Renal pelvis (tissue), 1 donor: ENCODE measurements at regions not wholly inside any gene's neighbourhood (a gene's known extent, or its start where the extent isn't known, plus 50 kb on each side); places are given as distances from the start of the nearest gene placed in this dataset.
A peak's percentile ranks its signal among the peaks of the same experiment; 100 is the strongest.

Experiments
- DNase-seq: peaks from one replicate; pipeline ENCODE4 v3.0.0-alpha.2; 2013

DNA sequence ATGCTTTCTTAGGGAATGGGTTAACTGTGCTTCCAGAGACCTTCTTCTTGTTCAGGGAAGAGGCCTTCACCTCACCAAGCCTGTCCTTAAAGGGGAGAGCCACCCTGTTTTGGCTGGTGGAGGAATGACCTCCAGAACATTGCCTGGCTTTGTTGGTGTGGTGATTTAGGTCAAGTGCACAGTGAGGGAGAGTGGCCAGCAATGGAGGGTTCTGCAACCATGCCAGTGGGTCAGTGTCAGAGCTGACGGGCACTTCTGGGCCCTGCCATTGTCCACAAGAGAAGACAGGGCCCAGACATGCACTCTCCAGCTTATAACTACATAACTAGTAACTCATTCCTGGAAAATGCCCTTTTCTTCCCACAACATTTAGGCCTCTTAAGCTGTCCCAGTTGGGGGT lies 238.5 kb upstream of the AKR1E2 start:
- DNase-seq, result no peak

DNA sequence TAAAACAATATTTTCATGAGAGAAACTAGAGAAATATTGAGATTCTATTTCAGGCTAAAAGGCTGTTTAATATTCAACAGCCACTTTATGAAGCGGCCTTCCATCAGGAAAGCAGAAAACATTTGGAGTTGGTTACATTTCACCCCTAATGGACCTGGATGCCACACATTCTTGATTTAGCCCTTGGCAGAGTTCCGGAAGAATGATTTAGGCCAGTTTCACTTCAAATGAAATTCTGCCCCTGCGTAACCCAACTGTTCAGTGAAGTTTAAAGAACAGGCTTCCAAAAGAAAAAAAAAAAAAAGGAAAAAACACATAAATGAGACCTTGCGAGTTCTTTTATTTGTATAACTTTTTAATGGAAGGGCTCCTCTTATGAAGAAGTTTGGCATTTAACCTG lies 239.2 kb upstream of the AKR1E2 start:
- peak; percentile 76 for DNase-seq

DNA sequence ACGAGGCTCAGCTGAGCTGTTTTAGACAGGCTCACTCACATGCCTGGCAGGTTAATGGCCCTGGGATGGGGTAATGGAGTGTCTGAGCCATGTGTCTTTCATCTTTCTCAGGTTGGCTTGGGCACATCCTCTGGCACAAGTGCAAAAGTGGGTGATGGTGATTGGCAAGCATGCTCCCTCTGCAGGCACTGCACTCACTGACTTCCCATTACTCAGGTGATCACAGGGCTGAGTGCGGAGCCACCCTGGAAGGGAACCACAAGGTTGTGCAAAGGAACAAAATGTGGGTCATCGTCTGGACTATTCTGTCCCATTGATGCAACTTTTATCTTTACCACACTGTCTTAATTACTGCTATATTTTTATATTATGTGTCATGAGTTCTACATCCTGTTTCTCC lies 244.1 kb upstream of the AKR1E2 start:
- no peak for DNase-seq

DNA sequence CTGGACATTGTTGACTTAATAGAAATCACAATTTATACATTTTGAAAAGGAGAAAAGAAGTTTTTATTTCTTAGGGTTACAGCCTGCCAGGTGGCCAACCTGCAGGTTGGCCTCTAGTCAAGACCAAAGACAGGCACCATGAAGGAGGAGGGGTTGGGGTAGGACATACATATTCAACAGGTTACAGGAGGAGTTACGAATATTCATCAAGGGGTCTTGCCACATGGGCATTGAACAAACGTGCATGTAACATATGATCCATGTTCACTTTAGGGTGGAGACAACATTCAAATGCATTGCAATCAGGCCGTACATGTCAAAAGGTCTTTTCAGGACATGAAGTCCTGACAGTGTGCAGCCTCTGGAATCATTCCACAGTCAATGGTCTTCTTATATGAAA lies 246.2 kb upstream of the AKR1E2 start:
- DNase-seq, result no peak

DNA sequence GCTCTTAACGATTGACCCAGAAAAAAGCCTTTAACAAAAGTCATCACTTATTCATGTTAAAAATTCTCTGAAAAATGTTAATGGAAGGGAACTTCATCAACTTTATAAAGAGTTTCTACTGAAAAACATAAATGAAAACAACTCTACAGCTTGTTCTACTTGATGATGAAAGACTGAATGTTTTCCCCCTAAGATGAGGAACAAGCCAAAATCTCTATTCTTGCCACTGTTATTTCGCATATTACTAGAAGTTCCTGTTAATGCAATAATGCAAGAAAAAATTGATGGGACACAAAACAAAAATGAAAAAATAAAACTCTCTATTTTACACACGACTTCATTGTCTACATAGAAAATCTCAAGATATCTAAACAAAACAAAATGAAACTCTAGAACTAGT lies 249.8 kb upstream of the AKR1E2 start:
- DNase-seq, result no peak

DNA sequence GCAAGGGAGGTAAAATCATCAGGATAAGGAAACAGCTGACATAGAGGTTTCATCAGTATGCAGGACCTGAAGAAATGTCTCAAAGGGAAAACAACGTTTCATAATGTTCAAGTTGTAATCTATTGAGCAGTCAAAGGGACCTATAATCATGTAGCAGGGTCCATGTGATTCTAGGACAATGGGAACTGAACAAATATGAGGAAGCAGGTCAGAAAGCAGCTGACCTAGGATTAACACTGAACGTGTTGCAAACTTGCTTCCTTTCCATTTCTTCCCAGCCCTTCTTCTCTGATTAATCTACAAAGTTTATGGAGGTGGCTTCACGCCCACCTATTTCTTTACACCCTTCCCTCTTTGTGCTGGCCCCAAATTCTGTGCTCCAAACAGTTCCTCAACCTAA lies 256.9 kb upstream of the AKR1E2 start:
- no peak for DNase-seq

DNA sequence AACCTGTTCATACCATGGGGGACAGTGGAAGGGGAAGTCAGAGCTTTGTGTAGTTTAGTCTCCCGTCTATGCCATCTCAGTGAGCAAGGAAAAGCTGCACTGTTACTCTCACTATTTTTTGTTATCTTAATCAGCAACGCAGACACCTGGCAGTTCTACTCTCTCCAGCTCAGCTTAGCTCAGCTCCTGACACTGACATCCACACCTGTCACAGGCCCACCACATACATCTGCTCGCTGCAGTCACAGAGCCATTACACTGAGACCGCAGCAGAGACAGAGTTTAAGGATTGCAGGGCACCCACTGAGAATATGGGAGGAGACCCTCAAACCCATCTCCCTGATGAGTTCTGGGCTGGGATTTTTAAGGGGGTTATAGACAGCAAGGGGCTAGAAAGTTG lies 257.3 kb upstream of the AKR1E2 start:
- no peak for DNase-seq

DNA sequence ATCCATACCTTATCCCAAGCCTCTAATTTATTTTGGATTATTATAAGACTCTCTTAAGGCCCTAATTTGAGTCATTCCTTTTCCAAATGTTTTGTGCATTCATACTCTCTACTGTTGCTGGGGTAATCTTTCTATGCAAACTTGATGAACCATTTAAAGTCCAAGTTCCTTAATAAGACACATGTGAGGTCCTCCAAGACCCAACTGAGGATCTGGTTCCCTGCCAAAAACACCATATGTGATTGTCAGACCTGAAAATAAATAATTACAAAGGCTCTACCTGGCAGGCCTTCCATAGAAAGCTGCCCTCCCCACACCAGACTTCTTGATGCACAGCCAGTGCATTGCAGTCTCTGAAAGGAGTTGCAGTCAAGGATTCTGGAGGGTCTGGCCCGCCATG lies 257.9 kb upstream of the AKR1E2 start:
- DNase-seq, result no peak

DNA sequence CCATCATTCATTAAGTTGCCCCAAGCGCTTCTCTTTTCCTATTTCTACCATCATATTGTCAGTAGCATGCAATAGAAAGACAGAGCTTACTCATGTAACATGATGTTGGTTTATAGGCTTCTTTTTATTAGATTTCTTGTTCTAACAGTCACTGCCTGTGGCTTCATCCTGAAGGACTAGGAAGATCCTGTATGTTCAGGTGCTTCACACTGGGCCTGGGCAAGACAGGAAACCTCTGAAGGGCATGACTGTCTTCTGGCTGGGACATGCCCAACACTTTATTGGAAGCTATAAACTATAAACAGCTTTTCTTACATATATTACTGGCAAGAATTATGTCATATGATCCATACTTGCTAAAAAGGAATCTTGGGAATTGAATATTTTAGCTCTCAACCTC lies 258.4 kb upstream of the AKR1E2 start:
- DNase-seq, result no peak

DNA sequence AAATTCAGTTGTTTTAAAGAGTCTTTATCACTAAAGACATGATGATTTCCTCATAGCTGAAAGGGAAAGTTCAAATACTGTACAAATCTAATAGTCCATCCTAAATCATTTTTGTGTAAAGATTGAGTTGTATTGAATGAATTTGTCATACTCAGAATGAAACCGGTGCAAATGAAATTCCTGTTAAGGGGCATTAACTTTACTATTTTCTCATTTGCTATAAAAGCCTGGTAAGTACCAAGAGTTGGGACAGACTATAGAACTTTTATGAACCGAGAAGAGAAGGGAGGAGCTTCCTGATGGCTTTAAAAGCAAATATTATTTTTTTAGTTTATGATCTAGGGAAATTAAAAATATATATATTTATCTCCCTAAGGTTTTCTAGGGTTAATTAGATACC lies 260.0 kb upstream of the AKR1E2 start:
- DNase-seq, result peak; percentile 16

DNA sequence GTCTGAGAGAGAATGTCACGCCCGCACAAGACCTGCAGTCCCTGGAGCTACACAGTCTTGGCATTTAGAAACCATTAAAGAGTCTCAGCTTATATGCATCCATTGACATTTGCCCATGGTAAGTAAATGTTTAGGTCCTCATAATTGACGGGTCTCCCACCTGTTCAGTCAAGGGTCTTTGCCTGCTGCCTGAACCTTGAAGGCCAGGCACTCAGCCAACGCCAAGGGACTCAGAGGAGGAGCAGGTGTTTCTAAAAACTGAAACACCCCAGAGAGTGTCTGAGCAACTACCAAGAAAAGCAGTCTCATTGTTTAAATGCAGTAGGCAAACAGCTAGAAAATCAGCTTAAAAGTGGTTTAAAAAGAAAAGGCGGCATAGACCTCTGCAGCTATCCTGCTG lies 264.7 kb upstream of the AKR1E2 start:
- no peak for DNase-seq

DNA sequence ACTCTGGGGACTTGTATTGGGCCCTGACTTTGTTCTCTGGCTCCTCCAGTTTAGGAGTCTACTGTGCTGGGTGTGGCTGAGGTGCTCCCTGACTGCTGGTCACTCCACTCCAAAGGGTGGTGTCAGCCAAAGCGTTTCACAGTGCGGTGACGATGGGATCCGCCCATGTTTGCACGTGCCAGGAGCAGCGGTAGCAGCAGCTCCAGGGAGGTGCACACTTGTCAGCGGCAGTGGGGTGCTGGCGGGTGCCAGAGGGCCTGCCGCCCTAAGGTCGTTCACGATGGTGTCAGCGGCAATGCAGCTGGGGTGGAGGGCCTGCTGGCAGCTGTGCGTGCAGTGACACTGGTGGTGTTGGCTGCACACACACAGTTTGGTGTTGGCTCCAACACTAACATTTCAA lies 268.5 kb upstream of the AKR1E2 start:
- no peak for DNase-seq

DNA sequence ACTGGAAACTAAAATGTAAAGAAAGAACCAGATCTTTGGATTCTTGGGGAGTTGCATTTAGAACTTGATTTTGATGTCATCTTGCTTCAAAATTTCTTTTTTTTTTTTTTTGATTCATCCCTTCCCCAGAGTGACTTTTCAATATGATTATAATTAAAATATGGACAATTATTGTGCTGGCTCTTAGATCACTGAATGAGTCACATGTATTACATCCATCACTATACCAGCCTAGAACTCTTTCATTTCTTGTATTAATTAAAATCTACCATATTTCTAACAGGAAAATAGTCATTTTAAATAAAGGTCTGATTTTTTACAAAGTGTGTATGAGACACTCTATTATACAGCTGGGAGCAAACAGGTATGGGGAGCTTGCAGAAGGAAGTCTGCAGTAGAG lies 269.5 kb upstream of the AKR1E2 start:
- no peak for DNase-seq

DNA sequence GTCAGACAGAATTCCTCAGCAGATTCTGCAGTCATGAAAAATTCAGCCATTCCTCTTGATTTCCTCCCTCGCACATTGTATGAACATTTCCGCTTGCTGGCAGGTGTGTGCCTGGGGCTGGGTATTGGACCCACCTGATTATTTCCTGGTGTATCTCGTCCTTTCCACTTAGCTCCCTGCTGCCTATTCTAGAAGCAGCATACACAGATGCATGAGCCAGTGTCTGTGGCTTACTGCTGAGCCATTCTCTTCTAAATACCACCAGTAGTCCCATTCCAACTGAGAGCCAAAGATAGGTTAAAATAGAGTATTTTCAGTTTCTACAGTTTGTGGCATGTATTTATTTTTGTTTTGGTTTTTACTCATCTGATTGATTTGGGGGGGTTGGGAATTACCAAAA lies 270.1 kb upstream of the AKR1E2 start:
- no peak for DNase-seq

DNA sequence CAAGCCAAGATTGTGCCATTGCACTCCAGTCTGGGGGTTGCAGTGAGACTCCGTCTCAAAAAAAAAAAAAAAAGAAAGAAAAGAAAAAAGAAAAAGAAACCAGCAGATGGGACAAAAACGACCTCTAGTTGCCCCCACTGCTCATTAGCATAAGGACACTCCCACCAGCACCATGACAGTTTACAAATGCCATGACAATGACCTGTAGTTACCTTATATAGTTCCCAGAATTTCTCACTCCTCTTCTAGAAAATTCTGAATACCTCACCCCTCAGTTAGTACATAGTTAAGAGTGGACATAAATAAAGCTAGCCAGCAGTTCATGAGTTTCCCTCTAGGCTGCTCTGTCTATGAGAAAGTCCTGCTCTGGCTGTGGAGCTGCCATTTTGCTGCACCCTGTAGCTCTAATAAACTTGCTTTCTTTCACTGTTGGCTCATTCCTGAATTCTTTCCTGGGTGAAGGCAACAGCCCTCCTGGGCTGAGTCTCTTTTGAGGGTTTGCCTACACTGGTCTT lies 276.8 kb upstream of the AKR1E2 start:
- no peak for DNase-seq

DNA sequence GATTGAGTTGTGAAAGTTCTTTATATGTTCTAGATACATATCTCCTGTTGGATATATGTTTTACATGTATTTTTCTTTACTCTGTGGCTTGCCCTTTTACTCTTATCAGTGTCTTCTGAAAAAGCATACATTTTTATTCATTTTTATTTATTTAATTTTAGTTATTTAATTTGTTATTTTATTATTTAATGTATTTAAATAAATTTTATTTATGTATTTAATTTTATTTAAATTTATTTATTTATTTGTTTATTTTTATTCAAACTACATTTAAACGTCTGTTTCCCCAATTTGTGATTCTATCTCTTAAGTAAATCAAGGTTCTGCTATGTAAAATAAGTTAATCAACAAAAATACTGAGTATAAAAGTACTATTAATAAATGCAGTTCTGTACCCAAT lies 279.1 kb upstream of the AKR1E2 start:
- no peak for DNase-seq

DNA sequence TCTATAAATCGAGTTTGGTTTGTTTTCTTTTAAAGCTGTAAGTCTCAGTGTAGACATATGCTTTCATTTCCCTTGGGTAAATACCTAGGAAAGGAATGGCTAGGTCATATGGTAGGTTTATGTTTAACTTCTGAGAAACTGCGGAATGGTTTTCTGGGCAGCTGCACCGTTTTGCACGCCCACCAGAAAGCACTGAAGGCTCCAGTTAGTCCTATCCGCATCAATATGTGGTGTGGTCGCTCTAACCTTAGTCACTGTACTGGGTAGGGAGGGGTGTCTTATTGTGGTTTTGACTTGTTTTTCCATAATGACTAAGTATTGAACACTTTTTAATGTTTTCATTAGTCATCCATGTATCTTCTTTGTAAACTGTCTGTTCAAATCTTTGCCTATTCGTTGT lies 279.5 kb upstream of the AKR1E2 start:
- no peak for DNase-seq

DNA sequence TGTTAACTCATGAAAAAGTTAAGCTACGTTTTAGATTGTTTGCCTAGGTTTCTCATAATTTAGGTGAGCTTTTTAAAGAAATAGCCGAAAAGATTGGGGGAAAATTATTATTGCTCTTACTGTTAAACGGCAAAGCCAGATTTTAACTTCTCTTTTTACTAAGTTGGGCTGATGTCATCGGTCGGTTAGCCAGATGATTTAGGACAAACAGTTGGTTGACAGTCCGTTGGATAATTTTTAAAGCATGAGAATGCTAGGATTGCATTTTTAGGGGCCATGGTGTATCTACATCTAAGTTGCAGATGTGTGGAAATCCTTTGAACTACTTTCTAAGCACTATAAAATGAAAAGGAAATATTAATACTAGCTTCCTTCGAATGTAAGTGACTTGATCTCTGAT lies 280.9 kb upstream of the AKR1E2 start:
- DNase-seq, result no peak

DNA sequence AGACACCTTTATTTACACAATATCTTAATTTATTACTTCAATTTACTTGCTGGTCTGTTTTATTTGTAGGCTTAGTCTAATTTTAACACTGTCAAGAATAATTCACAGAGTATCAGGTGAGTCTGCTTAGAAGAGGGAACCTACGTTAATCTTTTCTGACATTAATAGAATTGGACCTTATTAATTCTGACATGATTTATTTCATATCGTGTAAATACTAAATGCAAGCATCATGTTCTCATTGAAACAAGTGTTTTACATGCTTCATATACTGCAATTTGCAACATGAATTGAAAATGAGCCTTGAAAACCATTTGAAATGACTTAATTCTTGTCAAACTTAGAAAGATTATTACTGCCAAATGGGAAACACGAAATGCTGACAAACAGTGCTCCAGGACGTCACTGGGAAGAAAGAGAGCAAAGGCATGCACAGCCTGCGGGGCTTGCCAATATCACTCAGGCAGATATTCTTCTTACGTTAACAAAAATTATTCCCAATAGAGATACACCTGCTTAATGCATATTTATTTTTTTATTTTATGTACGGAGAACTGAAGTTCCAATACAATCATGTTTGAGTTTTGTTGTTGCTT lies 282.0 kb upstream of the AKR1E2 start:
- no peak for DNase-seq

DNA sequence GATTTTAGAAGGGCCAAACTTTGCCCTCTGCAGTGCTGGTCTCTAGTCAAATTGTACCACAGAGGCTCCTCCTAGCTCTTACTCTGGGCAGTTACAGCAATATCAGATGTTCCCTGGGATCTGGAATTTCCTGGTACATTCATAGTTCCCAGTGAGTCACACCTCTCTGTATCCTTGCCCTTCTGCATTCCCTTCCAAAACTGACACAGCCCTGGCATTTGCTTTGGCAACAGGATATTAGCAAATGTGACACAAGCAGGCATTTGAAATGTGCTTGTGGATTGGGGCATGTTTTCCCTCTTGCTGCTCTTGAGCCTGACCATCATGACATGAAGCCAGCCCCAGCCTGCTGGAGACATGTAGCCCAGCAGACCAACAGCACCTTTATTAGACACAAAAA lies 284.7 kb upstream of the AKR1E2 start:
- no peak for DNase-seq

DNA sequence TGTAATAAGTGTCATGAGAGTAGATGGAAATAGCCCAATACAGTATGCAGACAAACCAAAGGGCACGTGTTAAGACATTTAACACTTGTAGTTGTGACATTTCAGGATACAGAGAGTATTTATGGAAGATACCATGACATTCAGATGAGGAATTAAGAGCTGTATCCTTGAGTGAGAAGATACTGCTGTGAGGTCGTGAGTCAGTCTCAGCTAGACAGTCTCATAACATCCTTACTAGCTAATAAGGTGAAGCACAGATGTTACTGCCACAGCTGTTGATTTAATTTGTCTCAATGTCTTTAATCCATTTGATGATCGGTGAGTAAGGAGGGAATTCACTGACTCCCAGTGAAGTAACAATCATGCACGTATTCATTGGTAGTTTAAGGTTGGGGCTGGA lies 288.0 kb upstream of the AKR1E2 start:
- no peak for DNase-seq

DNA sequence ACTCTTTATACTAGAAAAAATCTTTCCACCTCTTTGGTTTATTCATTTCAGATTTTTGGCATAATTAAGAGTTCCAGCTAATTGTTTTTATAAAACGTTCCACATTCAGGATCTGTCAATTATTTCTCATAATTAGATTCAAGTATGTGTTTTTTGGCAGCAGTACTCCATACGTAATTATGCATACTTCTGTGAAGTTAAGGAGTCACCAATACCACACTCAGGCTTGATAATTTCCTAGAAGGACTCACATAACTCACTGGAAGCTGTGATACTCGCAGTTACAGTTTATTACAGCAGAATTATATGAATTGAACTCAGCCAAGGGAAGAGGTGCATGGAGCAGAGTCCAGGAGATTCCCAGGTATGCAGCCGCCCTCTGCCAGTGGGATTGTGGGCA lies 290.5 kb upstream of the AKR1E2 start:
- no peak for DNase-seq

DNA sequence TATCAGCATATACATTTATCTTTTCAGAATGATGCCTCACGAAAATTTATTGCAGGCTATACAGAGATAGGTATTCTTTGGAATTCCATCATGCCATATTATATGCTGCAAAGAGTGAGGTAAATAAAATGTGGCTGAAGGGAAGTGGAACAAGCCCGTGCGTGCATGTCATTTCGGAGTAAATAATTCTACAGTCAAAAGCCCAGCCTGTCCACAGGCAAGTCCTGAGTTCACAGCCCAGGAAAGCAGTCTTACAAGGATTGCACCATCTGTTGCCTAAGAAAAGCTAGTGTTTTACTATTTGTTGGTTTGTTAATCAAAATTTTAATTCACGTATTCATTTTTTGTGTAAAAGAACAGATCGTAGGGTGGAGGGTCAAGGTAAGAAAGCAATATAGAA lies 292.4 kb upstream of the AKR1E2 start:
- DNase-seq, result no peak

DNA sequence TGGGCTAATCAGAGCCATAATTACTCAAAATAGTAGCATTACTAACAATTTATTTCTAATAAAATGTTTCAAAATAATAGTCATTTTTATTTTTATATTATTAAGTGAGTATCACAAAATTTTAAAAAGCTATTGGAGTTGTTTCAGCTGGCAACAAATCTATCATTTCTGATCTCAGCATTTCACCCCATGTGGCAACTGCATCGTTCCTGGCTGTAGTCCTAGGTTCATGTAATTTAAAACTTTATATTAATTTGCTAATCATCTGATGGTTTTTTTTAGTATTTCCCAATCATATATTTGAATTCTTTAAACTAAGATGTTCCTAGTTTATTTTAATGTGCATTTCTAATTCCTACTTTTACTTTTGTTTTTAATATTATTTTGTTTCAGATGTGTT lies 293.0 kb upstream of the AKR1E2 start:
- DNase-seq, result no peak

DNA sequence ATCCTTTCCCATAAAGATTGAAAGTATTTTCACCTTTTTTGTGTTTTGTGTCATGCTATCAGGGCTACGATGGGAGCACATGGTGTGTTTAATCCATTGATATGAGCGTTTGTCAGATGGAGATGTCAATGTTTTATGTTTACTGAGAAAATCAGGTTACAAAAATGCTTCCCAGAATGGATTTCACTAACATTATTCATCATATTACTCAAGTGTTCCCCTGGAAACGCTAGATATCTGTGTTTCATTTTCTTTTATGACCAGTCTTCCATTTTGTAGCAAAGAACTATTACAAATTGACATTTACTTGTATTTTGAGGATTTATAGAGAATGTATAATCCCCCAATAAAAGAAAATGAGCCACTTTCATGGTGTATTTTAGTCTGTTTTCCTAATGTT lies 293.5 kb upstream of the AKR1E2 start:
- no peak for DNase-seq
